Left hindlimb (tissue), 1 donor: ENCODE measurements at regions not wholly inside any gene's neighbourhood (a gene's known extent, or its start where the extent isn't known, plus 50 kb on each side); places are given as distances from the start of the nearest gene placed in this dataset.

Source experiments
- DNase-seq: peaks from one replicate; pipeline ENCODE4 v3.0.0-alpha.2; 2018

DNA sequence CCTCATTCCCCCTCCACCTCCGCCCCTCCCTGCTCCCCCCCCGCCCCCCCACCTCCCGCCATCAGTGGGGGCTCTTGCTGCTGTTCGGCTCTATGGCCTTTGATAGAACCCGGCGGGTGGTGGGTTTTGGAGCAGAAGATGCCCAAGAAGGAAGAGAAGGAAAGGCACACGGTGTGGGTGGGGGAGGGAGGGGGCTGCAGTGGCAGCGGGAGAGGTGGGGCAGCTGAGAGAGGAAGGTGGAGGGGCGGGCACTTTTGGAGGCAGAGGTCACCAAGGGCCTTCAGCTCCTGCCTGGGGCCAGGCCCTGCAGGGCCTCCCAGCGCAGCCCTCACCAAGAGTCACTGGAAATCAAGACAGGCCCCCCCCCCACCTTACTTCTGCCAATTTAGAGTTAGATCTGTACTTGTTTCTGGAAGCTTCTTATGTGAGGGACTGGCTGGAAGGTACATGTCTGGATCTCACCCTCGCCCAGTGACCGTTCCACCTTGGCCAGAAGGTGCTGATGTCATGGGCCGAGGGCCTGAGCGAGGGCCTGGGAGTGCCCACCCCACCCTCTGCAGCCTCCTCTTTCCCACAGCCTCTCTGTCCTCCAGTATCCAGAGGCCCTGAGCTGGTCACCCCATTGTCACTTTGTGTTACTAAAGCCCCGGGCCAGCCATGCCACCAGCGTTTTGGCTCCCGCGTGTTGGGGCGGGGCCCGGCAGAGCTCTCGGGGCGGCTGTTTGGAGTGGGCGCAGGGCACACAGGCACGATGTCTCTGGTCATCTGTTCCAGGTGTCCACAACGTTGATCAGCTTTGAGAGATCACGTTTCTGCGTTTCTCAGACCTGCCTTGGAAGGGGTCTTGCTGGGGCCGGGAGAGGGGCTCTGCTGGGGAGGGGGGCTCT, 153.9 kb downstream of the KIF26A start:
- DNase-seq = peak; percentile 20

DNA sequence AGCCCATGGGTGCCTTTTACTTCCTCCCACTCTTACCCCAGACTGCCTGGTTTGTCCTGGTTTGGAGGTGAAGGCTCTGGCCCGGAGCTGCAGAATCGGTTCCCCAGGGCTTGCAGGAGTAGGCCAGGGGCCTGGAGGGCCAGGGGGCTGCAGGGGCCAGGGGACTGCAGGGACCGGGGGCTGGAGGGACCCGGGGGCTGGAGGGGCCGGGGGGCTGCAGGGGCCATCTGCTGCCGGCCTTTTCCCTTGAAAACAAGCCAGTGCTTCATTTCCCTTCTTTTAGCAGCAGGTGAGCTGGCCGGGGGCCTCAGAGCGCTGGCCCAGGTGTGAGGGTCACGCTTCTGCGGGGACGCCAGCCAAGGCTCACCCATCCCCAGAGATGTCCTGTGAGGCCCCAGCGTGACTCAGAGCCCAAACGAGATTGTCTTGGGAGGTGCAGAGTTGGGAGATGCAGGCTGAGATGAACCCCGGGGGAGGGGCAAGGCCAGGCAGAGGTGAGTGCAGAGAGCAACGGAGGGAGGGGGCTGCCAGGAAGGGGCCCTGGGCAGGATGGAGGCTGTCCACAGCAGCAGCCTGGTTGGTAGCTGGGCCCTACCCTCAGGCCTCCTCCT, 154.9 kb downstream of the KIF26A start:
- peak; percentile 29 for DNase-seq

DNA sequence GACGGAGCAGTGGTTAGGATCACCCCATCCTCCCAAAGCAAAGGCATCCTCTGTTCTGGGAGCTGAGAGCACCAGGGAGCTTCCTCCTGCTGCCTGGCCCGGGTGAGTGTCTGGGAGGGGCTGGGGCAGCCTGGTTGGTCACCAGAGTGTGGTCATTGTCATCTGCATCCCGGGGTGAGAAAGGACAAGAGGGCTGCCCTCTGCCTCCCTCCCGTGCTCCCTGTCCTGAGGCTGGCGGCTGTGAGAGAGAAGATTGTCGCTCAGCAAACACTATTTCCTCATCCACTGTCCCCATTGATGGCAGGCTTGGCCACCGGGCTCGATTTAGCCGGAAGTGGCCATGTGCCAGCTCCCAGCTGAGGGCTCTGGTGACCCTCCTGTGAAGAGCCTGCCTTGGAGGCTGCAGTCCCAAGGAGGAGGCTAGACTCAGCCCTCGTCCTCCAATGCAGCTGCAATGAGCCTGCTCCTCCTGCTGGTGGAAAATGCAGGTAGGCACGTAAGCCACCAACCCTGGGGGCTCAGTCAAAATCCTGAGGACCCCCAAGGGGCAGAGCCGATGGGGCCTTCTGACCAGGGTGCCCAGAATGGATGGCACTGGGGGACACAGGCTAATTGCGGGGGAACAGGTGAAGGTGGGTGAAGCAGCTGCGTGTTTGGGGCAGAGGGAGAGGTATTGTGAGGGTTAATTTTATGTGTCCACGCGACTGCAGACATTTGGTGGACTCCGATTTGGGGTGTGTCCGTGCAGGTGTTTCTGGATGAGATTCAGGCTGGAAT, 155.7 kb downstream of the KIF26A start:
- peak; percentile 24 for DNase-seq

DNA sequence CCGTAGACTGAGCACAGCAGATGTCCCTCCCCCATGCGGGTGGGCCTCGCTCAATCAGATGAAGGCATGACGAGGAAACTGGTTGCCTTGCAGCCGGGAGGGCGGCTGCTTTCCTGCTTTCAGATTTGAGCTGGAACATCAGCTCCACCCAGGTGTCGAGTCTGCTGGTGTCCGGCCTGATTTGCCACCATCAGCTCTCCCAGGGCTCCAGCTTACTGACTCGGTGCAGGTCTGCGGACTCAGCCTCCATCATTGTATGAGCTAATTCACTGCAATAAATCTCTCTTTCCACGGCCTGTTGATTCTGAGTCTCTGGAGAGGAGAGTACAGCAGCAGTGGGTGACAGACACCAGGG, 156.2 kb downstream of the KIF26A start:
- DNase-seq = peak; percentile 4

DNA sequence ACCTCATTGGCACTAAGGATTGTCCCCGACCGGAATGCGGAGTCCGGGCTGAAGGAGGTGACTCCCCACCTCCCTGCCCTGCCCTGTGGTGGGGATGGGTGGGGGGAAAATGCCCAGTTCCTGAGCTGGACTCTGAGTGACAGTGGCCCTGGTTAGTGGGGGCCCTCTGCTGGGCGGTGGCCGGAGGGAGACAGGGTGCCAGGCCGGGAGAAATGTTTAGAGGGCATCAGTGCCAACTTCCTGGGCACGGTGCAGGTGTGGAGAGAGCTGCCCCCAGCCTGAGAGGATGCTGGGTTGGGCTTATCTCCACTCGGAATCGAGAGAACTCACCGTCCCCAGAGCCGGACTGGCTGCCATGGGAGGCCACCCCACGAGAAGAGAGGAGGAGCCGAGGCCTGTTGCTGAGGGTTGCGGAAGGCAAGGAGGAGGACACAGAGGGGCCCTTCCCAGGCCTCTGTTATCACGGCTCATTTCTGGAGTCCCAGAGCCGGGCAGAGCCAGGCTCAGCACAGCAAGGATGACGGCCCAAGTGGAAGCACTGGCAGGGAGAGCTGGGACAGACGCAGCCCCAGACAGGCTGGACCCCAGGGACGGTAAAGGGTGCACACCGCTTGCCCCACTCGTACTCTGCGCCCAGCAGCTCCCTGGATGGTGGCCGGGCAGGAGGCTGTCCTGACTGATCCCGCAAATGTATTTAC, 156.7 kb downstream of the KIF26A start:
- DNase-seq = peak; percentile 20

DNA sequence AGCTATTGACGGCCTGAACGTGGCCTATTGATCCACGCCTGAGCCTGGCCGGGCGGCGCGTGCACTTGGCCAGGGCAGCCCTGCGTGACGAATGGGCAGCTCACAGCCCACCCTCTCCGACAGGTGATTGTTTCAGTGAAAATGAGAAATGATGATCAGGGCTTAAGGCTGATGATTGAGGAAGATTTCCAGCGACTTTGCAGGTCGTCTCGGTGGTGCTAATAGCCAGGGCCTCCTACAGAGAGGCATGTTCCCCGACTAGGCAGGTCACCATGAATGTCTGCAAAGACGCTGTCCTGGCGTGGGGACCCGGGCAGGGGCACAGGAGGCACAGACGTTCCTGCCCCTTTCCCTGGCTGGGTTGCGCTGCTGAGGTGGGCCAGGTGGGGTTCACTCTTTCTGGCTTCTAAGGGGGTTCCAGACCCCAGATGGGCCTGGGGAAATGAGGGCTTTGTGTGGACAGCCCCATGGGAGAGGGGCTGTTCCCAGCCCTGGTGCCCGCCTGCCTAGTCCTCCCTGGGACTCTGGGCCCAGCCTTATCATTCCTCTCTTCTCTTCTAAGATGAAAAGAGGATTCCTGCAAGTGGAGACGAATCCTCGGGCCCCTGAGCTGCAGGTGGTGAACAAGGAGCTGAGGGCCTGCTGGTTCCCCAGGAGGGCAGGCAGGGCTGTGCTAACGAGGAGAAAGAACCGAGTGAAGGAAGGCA, 157.4 kb downstream of the KIF26A start:
- DNase-seq = peak; percentile 18

DNA sequence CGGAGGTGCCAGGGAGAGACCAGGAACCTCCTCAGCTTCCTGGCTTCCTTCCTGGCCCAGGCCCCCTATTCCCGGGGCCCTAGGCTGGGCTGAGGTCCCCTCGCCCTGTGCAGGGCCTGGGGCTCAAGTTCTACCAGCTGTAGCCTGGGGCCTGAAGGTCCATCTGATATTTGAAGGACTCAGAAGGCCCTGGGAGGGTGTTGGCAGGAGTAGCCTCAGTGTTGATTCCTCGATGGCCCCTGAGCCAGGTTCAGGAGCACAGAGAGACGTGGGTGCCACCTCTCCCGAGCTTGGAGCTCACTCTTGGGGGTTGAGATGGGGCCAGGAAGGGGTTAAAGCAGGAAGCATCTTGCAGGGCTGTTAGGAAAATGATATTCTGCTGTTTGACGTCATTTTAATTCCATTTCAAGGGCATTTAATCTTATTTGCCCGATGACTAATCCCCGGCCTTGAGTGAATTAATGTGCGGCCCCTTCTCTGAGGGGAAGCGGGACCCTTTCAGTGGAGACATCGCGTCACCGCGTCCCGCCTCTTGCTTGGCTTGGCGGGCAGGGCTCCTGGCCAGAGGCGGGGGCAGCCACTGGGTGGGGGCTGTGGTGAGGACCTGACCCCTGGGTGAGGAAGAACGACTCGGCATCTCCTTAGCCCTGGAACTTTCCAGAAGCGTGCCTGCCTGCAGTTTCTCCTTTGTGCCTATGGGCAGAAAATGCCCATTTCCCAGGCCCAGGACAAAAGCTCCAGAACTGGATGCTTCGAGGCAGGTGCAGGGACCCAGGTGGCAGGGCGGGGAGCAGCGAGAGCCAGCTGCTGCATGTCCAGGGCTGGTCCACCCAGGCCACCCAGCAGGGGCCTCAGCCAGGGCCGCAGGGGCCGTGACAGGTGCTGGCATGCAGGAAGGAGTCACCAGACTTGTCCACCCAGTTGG, 158.3 kb downstream of the KIF26A start:
- DNase-seq = peak; percentile 36

DNA sequence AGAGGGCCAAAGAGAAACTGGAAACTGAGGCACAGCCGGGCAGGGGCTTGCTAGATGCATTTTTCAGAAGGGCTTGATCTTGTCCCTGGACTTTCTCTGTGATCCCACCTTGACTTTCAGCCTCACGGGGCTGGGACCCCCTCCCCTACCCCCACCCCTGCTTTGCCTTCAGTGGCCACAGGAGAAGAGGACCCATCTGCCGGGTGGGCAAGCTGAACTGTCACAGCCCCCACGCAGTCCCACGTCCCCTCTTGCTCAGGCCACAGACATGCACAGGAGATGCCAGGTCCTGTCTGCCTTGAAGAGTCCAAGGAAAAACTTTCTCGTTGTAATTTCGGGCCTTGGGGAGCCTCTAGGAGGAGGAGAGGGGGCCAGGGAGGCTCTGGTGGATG, 158.9 kb downstream of the KIF26A start:
- DNase-seq = peak; percentile 18

DNA sequence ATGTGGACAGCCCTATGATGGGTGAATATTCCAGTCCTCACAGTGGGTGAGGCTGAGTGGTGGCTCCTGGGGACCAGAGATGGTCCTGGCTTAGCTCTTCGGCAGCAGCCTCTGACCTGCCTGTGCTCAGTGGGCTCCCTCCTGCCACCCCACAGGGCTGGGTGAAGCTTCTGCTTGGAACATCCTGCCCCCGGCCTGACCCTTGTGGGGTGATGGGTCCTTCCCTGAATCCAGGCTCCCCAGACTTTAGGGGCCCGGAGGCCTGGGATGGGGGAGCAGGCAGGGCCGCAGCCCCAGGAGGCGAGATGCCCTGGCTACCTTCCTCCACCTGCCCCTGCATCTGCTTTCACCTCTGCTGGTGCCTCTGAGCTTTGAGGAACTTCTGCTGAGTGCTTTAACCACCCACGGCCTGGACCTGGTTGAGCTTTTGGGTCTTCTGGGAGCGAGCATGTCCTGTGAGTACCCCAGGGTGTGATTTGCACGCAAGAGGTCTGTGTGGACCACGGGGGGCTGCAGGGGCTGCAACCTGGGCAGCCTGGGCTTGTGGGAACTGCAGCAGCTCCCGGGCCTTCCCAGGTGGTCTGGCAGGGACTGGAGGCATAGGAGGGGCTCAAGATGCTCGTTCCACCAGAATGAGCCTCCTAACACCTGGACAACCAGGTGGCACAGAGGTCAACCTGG, 159.5 kb downstream of the KIF26A start:
- DNase-seq = peak; percentile 13

DNA sequence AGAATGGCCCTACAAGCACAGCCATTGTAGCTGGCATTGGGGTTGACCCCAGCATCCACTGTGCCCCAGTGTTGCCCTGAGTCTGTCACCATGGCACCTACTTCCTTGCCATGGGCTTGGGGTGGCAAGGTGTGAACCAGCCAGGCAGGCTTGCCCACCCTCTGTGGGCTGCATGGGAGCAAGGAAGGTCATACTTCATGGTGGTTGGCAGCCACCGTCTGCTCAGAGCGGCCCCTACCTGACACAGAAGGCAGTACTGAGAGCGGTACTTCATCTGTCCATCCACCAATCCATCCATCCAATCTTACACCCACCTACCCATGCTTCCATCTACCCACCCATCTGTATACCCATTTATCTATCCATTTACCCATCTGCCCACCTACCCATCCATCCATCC, 160.1 kb downstream of the KIF26A start:
- DNase-seq = peak; percentile 10

DNA sequence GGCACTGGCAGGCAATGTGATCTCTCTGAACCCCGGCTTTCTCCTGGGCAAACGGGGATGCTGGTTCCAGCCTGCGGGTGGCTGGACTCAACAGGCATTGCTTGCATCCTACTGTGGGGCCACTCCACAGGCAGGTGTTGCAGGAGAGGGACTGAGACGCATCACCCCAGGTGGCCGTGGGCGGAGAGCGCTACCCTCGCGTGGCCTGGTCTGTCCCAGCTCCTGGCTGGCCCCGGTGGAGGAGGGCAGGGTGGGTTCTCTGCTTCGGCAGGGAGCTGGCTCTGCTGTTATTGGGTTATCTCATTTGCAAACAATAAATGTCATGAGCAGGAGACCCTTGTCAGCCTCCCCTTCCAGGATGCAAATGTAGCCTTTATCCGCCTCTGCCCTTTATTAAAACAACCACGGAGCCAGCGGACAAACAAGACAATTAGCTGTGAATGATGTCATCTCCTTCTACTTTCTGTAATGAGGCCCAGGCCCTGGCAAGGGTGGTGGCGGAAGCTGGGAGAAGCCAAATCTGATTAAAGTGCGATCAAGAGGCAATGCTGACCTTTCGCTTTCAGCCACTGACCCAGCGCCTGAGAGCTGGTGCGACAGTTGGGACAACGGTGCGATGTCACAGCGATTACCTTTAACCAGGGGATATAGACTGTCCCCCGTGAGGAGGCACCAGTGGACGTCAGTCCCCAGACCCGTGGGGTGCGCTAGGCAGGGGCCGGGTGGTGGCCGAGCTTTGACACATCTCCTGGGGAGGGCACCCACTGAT, 161.8 kb downstream of the KIF26A start:
- peak; percentile 27 for DNase-seq

DNA sequence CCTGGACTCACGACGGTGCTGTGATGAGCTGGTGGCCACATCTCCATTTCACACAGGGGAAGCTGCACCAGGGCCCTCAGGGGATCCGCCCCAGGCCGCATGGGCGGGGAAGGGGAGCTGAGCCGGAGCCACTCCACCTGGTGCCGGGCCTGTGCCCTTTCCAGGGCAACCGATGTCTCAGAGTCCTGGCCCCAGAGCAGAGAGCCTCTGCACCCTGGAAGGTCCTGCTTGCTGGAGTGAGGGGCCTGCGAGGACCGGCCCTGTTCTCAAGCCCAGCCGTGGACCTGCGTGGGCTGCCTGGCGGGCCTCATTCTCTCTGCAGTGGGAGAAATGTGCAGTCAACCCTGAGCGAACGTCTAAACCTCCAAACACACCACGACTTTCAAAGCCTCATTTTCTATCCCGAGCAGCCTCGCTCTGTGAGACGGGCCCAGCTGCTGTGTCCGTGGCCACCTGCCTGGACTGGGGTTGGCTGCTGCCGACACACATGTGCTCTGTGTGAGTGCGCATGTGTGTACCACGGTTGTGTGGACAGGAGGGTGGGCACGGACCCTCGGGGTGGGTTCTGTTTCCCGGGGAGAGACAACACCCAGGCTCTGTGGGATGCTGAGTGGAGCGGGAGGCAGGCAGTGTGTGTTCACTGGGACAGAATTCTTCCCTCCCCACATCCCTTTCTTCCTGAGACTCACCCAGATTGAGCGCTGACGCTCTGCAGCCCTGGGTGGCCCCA, 163.5 kb downstream of the KIF26A start:
- peak; percentile 22 for DNase-seq

DNA sequence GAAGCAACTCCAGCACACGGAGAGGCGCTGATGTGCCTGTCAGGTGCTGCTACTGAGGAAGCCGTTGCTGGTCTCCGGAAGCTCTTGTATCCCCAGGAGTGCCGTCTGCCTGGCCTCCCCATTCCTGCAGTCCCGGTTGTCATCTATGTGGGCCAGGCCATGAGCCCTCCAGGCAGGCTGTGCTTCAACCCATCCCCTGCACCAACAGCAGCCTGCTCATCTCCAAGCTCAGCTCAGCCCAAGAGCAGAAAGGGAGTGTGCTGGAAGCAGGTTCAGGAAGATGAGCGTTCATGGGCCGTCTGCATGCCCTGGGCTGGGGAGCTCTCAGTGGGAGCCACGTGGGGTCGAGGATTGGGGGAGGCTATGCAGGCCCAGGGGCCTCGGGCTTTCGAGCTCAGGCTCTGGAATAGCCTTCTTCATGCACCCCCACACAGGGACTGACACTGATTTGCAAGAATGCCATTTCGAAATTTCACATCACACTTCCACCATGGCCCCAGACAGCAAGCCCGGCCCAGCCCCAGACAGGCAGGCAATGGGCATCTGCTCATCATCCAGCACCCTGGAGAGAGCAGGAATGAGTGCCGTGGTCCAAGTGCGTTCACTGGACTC, 164.5 kb downstream of the KIF26A start:
- DNase-seq = peak; percentile 14

DNA sequence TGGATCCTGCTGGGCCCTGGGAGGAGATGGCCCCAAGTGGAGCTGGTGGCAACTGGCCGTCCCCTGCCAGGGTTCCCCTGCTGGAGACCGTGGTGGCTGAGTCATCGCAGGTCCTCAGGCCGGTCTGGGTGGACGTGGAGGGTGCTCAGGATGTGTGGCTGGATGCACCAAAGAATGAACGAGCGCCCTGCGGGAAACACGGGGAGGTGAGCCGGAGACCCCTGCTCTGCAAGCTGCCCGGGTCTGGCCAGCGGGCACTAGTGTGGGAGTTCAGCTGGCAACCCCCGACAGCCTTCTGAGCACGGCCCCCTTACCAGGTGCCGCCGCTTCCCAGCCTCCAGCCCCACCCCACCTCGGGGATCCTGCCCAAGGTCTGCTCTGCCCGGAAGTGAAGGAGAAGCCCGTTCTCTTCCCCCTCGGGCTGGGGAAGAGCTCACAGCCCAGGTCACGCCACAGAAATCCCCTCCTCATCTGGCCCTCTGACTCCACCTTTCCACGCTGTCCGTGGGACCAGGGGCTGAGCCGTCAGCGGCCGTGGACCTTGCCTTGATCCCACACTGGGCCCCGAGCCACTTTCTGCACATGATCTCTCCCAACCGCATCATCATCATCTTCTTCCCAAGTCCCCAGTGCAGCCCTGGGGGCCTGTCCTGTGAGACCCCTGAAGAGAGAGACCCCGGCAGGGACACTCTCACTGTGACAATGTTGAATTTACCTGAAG, 165.5 kb downstream of the KIF26A start:
- peak; percentile 16 for DNase-seq

DNA sequence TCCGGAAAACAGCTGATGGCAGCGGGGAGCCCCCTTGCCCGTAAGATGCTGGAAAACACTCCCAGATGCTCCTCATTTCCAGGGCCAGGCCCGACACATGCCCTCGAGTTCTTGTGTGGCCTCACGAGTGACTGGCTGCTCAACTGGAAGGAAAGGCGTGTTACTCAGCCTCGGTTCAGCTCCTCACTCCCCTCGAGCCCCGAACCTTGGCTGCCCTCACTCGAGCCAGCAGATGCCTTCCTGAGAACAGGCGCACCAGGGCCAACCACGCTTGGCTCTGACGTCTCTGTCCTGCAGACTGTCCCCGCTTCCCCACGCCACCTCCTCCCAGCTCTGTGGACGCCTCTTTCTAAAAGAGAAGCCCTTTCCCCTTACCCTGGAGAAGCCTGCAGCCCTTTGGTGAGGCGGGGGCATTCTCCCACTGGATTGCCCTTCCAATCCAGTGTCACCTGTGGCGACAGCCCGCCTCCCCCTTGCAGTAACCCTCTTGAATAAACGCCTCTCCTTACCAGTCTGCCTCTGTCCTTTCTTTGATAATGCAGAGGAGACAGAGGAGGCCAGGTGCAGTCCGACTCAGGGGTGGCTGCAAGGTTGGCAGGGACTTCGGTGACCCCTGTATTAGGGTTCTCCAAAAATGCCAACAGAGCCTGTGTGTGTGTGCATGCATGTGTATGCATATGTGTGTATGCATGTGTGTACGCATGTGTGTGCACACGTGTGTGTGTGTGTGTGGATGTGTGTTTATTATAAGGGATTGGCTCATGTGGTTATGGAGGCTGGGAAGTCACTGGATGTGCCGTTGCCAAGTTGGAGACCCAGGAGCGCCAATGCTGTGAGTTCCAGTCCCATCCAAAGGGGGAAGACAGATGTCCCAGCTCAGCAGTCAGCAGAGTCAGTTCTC, 166.3 kb downstream of the KIF26A start:
- peak; percentile 27 for DNase-seq

DNA sequence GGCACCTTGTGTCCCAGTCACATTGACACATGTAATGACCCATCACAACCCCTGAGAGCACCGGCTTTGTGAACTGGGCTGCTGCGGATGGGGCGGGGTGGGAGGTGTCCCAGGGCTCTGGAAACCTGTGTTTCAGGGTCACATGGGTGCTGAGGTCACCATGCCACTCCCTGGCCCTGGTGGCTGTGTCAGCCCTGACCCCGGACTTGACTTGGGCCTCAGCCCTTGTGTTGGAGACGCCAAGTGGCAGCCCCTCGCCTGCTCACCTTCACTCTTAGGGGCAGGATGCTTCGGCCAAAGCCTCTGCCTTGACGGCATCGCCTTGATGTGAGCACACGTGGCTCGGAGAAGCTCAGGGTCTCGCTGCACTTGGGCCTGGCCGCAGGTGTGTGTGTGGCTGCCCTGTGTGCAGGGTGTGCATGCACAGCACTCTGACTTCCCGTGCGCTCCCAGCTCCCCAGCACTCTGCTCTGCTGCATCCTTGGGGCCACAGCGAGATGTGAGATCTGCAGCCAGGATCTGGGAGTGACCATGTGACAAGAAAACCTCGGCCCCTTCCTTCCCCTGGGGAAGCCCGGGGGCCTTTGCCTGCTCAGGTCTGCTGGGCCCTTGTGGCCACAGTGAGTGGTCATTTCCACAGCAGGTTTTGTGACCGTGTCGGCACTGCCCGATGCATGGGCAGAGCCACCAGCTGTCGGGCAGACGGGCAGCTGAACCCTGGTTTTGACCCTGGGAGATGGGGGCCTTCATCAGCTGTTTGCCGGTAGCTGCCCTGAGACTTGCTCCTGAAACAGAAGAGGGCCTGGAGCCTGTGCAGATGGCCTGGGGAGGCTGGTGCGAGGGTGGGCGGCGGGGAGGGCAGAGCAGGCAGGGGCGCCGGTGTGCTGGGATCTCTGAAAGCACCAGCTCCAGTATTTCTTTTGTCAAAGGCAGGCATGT, 167.4 kb downstream of the KIF26A start:
- peak; percentile 28 for DNase-seq
